ENCODE measurements at regions not wholly inside any gene's neighbourhood (a gene's known extent, or its start where the extent isn't known, plus 50 kb on each side); places are given as distances from the start of the nearest gene placed in this dataset.

- TF ChIP-seq POLR2AphosphoS5 (IDR thresholded peaks at IDR 0.05; ENCODE audit: low read depth): no peak
- no peak for TF ChIP-seq CTCF (conservative IDR thresholded peaks at IDR 0.05; ENCODE audit: low read depth in 2 of 2)
- TF ChIP-seq EZH2 (IDR thresholded peaks at IDR 0.05; ENCODE audit: low read depth, unreplicated experiment): no peak
- no peak for TF ChIP-seq JUNB (IDR thresholded peaks at IDR 0.05; ENCODE audit: unreplicated experiment)
- no peak for TF ChIP-seq REST (IDR thresholded peaks at IDR 0.05; ENCODE audit: unreplicated experiment)
- no peak for TF ChIP-seq EZH2phosphoT487 (IDR thresholded peaks at IDR 0.05; ENCODE audit: unreplicated experiment)
- TF ChIP-seq CREB1 (CRISPR knock-in tag; IDR thresholded peaks at IDR 0.05; ENCODE audit: low read depth): no peak
- TF ChIP-seq ZNF331 (CRISPR knock-in tag; IDR thresholded peaks at IDR 0.05; ENCODE audit: low read depth): no peak
- TF ChIP-seq ZNF114 (CRISPR knock-in tag; IDR thresholded peaks at IDR 0.05): no peak
- no peak for TF ChIP-seq ETS1 (IDR thresholded peaks at IDR 0.05)
- TF ChIP-seq NANOG (IDR thresholded peaks at IDR 0.05; ENCODE audit: borderline replicate concordance): no peak
Measured at GRCh38 chr7:69311489-69311888, 286.8 kb upstream of the AUTS2 start.
